Stomach smooth muscle (tissue), 2 donors: ENCODE measurements at regions not wholly inside any gene's neighbourhood (a gene's known extent, or its start where the extent isn't known, plus 50 kb on each side); places are given as distances from the start of the nearest gene placed in this dataset.

ENCODE experiments used
- H3K27ac ChIP-seq: one replicate; pipeline ENCODE4 v1.7.0; 2013; ENCODE audit warnings: mild to moderate bottlenecking, low read length, inconsistent platforms
- H3K27me3 ChIP-seq, 2 donors: one replicate each; pipeline ENCODE4 v1.7.0; 2013; ENCODE audit warnings: low read length in 2 of 2; ENCODE audit not compliant: insufficient read depth in 2 of 2, control insufficient read depth in 1 of 2
- H3K36me3 ChIP-seq, 2 donors: one replicate each; pipeline ENCODE4 v1.7.0; 2013; ENCODE audit warnings: low read length in 2 of 2; ENCODE audit not compliant: control insufficient read depth in 2 of 2, insufficient read depth in 2 of 2
- H3K4me1 ChIP-seq: one replicate; pipeline ENCODE4 v1.7.0; 2013; ENCODE audit warnings: low read length; ENCODE audit not compliant: control insufficient read depth, insufficient read depth
- H3K4me3 ChIP-seq, 2 donors: one replicate each; pipeline ENCODE4 v1.7.0; 2013; ENCODE audit warnings: low read length in 2 of 2
- H3K9ac ChIP-seq, 2 donors: one replicate each; pipeline ENCODE4 v1.7.0; 2013; ENCODE audit warnings: low read length in 2 of 2, mild to moderate bottlenecking in 1 of 2
- H3K9me3 ChIP-seq, 2 donors: one replicate each; pipeline ENCODE4 v1.7.0; 2013; ENCODE audit warnings: low read length in 2 of 2; ENCODE audit not compliant: control insufficient read depth in 2 of 2
- donor health status: healthy.
- donor health status: Pancreatic carcinoma.

DNA sequence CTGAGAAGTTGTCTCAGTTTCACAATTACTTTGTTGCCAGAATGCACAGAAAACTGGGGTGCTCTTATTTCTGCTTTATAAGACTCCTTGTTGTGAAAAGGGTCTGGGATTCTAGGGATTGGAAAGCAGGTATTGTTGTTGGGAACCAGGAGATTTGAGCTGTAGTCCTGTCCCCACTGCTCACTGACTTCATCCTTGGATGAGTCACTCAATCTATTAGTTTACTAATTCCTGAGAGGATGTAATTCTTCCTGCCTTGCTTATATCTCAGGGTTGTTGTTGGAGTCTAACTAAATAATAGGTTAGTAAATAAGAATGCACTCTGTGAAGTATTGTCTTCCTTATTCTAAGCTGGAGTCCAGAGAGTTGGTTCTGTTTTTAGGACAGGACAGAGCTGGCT, 172.5 kb upstream of the GALNT2 start:
- Histone ChIP-seq H3K36me3 (no peaks in the 10 kb centered on the region), H3K4me1 (no peaks in the 10 kb centered on the region), H3K9ac (no peak overlapping the region), H3K27me3 (no peaks in the 10 kb centered on the region), H3K4me3 (no peak overlapping the region), H3K9me3 (no peaks in the 10 kb centered on the region), H3K27ac (no peak overlapping the region)

DNA sequence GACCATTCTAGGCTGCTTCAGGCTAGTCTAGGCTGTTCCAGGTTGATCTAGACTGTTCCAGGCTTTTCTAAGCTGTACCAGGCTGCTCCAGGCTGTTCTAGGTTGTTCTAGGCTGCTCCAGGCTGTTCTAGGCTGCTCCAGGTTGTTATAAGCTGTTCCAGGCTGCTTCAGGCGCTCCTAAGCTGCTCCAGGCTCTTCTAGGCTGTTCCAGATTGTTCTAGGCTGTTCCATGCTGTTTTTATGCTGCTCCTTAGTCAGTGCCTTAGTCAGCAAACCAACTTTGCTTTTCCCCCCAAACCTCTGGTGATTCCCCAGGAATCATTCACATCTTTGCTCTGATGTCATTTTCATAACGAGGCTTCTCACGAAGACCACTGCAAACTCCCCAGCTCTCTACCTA, 171.4 kb upstream of the GALNT2 start:
- no peaks in the 10 kb centered on the region for H3K36me3 ChIP-seq
- no peaks in the 10 kb centered on the region for H3K4me1 ChIP-seq
- H3K9me3 ChIP-seq = no peaks in the 10 kb centered on the region
- no peak overlapping the region for H3K9ac ChIP-seq
- H3K27me3 ChIP-seq = no peaks in the 10 kb centered on the region
- no peak overlapping the region for H3K27ac ChIP-seq
- H3K4me3 ChIP-seq = no peak overlapping the region

DNA sequence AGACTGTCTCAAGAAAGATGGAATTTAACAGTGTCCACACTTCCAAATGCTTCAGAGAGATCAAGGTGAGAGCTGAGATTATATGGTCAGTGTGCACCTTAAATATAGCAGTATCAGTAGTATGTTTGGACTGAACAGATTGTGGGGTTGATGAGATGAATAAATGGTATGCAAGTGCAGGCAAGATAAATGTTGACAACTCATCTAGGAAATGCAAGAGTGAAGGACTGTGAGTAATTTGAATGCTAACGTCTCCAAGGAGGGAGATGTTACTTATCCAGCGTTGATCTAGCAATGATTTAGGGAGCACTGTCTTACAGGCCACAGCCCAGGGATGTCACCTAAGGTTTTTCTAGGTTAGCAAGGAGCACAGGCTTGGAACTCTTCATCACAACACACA, 170.7 kb upstream of the GALNT2 start:
- Histone ChIP-seq H3K4me3 (no peak overlapping the region), H3K9me3 (no peaks in the 10 kb centered on the region), H3K36me3 (no peaks in the 10 kb centered on the region), H3K27me3 (no peaks in the 10 kb centered on the region), H3K27ac (no peak overlapping the region), H3K9ac (no peak overlapping the region), H3K4me1 (no peaks in the 10 kb centered on the region)

DNA sequence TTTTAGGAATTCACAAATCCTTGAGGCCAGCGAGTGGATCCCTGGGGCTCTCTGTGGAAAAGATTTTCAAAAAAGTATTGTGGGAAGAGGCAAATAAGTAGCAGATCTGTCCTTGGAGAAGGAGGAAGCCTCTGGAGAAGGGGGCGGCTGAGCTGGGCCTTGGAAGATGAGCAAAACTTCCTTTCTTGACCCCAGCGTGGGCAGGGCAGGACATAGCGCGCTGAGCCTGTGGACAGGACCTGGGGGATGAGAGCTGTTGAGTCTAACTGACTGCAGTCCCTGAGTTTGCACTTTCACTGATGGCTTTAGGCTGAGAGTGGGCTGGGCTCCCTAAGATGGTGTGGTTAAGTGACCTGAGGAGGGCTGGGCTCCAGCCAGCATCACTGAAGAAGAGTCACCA, 170.2 kb upstream of the GALNT2 start:
- Histone ChIP-seq H3K36me3 (no peaks in the 10 kb centered on the region), H3K27me3 (no peaks in the 10 kb centered on the region), H3K27ac (no peak overlapping the region), H3K9ac (no peak overlapping the region), H3K4me1 (no peaks in the 10 kb centered on the region), H3K9me3 (no peaks in the 10 kb centered on the region), H3K4me3 (no peak overlapping the region)

DNA sequence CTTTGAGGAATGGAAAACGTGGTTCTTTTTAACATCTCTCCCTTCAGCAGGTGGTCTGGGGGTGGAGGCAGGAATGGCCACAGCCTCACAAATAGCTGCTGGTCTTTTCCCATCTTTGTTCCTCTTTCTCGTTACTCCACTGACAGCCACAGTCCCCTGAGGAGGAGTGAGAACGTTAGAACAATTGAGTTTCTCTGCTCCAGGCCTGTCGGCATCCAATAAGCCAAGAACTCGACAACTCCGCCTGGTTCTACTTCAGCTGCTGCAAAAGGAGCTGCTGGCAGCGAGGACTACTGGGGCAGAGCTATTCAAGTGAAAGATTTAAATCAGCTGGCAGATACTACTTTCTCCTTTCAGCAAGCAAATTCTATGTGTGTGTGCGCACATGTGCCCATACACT, 169.5 kb upstream of the GALNT2 start:
- H3K4me1 ChIP-seq = no peaks in the 10 kb centered on the region
- H3K4me3 ChIP-seq = no peak overlapping the region
- no peaks in the 10 kb centered on the region for H3K36me3 ChIP-seq
- H3K9me3 ChIP-seq = no peaks in the 10 kb centered on the region
- H3K27ac ChIP-seq = no peak overlapping the region
- H3K27me3 ChIP-seq = no peaks in the 10 kb centered on the region
- no peak overlapping the region for H3K9ac ChIP-seq

DNA sequence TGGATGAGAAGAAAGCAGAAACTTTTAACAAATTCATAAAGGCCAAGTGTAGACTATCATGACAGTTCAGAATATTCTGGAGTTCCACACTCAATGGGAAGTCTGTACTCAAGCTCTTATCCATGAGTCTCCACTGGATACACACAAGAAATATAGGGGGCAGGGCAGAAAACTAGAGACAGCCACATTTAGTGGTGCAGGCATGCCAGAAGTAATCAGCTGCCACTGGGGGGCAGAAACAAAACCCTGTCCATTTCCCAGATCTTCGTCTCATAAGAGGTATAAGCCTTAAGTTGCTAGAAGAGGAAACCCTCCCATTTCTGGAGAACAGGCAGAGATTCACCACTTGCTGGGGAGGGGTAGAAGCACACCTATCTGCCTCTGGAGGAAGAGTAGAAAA, 166.8 kb upstream of the GALNT2 start:
- H3K9me3 ChIP-seq = no peaks in the 10 kb centered on the region
- H3K9ac ChIP-seq = no peak overlapping the region
- H3K27ac ChIP-seq = no peak overlapping the region
- H3K36me3 ChIP-seq = no peaks in the 10 kb centered on the region
- H3K4me1 ChIP-seq = no peaks in the 10 kb centered on the region
- H3K27me3 ChIP-seq = no peaks in the 10 kb centered on the region
- H3K4me3 ChIP-seq = no peak overlapping the region

DNA sequence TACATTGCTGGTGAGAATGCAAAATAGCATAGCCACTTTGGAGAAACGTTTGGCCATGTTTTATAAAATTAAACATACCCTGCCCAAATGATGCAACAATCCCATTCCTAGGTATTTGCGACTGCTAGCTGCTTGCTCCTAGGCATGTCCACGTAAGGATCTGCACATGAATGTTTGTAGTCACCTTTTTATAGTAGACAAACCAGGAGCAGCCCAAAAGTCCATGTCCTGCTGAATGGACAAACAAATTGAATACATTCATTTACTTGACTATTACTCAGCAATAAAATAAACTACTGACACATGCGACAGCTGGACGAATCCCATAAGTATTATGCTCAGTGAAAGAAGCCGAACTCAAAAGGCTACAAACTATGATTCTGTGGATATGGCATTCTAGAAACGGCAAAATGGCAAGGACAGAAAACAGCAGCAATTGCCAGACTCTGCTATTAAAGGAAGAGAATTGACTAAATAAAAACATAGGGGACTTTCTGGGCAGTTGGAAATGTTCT, 161.9 kb upstream of the GALNT2 start:
- H3K27ac ChIP-seq = no peak overlapping the region
- H3K27me3 ChIP-seq = no peaks in the 10 kb centered on the region
- no peak overlapping the region for H3K9ac ChIP-seq
- H3K4me1 ChIP-seq = no peaks in the 10 kb centered on the region
- H3K36me3 ChIP-seq = no peaks in the 10 kb centered on the region
- no peak overlapping the region for H3K4me3 ChIP-seq
- no peaks in the 10 kb centered on the region for H3K9me3 ChIP-seq

DNA sequence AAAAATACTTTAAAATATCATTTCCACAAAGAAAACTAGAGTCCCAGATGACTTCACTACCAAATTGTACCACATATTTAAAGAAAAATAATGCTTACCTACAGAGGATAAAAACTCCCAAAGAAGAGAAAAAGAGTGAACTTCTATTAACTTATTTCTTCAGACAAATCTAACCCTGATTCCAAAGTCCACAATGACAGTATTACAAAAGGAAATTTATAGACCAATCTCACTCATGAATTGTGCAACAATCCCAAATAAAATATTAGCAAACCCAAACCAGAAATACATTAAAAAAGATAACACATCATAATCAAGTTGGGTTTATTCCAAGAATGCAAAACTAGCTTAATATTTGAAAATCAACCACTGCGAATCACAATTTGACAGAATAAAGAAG, 161.4 kb upstream of the GALNT2 start:
- H3K4me1 ChIP-seq = no peaks in the 10 kb centered on the region
- H3K4me3 ChIP-seq = no peak overlapping the region
- no peak overlapping the region for H3K9ac ChIP-seq
- H3K27ac ChIP-seq = no peak overlapping the region
- H3K9me3 ChIP-seq = peaks cover 0 to 2% of the 10 kb centered on the region in 2 donors
- H3K36me3 ChIP-seq = no peaks in the 10 kb centered on the region
- no peaks in the 10 kb centered on the region for H3K27me3 ChIP-seq

DNA sequence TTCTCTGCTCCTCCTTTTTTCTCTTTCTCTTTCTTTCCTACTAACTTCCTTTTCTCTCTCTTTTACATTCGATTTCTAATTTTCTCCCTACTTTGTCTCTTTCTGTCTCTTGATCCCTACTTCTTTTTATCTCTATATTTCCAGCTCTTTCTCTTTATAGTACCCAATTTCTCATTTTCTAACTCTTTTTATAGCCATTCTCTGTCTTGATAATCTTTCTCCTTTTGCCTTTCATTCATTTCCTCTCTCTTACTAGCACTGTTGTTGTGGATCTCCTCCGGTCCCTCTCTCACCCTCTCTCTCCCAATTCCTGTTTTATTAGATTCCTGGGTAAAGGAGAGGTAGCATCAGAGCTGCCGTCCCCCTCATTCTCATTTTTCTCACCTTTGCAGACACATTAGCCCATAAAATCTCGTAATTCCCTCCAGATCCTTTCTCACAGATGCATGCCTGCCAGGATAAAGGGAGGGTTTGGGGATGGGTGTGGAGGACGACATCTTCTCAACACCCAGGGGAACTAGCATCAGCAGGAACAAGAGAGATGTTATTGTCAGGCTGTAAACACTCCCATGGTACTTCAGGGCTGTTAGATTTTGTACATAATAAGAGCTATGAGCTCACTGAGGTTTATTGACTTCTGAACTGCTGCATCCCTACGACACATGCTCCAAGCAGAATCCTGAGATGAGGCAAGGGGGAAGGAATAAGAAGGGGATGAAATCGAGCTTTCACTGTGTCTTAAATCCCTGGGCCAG, 159.0 kb upstream of the GALNT2 start:
- Histone ChIP-seq H3K27me3 (no peaks in the 10 kb centered on the region), H3K9me3 (peaks cover 0 to 2% of the 10 kb centered on the region in 2 donors), H3K9ac (no peak overlapping the region), H3K27ac (no peak overlapping the region), H3K4me3 (no peak overlapping the region), H3K4me1 (no peaks in the 10 kb centered on the region), H3K36me3 (no peaks in the 10 kb centered on the region)

DNA sequence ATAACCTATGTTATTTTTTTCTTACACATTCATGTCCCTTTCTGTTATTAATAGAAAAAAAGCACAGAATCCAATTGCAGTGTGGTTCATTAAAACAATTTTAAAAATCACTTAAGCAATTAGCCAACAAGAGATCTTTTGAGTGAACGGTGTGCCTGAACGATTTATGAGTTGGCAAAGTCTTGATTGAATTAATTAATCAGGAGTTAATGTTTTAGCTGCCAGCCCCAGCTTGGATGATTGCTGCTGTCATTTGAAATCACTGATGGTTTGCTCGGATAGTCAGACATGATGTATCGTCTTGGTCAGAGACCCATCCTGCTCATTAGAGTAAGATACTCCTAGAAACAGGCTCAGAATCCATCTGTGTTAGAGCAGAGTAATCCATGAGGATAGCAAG, 158.3 kb upstream of the GALNT2 start:
- Histone ChIP-seq H3K4me1 (no peaks in the 10 kb centered on the region), H3K9ac (no peak overlapping the region), H3K27ac (no peak overlapping the region), H3K27me3 (no peaks in the 10 kb centered on the region), H3K4me3 (no peak overlapping the region), H3K36me3 (no peaks in the 10 kb centered on the region), H3K9me3 (peaks cover 0 to 2% of the 10 kb centered on the region in 2 donors)

DNA sequence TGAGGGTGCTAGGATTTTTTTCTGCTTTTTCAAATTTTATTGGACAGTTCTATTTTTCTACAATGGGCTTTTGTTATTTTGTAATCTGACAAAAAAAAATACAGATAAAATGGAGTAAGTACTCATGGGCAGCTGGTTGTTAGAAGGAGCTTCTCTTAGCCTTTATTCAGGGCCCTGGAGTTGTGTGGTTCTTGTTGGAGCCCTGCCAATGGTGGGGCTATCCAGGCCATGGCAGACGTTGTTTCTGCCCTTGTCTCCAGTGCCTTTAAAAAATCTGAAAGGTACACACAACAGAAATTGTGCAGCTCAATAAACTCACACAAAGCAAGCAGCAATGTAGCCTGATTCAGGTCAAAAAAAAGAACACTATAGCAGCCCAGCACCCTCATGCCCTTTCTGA, 153.5 kb upstream of the GALNT2 start:
- no peak overlapping the region for H3K4me3 ChIP-seq
- no peak overlapping the region for H3K9ac ChIP-seq
- H3K4me1 ChIP-seq = no peaks in the 10 kb centered on the region
- H3K27me3 ChIP-seq = no peaks in the 10 kb centered on the region
- H3K9me3 ChIP-seq = peaks cover 0 to 2% of the 10 kb centered on the region in 2 donors
- H3K27ac ChIP-seq = no peak overlapping the region
- no peaks in the 10 kb centered on the region for H3K36me3 ChIP-seq
